GM23338 (cell line): ENCODE measurements at regions not wholly inside any gene's neighbourhood (a gene's known extent, or its start where the extent isn't known, plus 50 kb on each side); places are given as distances from the start of the nearest gene placed in this dataset.

Experiments used
- ATAC-seq: fragments of 200-7000 bp; cut with Tn5 transposase; 3 replicates; pipeline ENCODE4 v1.9.1; 2020
- DNase-seq: peaks from one replicate; pipeline ENCODE4 v3.0.0-alpha.2; 2015; ENCODE audit warnings: low spot score
- H2AFZ ChIP-seq: fragments of 200-600 bp; sonication (generic); 2 replicates; pipeline ENCODE4 v1.8.0; 2016; ENCODE audit warnings: antibody characterized with exemption, mild to moderate bottlenecking, moderate library complexity
- H3F3A ChIP-seq: fragments of 200-600 bp; sonication (generic); replicated peaks from 2 replicates; pipeline ENCODE4 v1.8.0; 2017; ENCODE audit warnings: antibody characterized with exemption, mixed run types, low read depth
- H3K27ac ChIP-seq: fragments of 200-600 bp; sonication (generic); 2 replicates; pipeline ENCODE4 v1.6.1; 2016; ENCODE audit warnings: low read depth
- H3K27me3 ChIP-seq: fragments of 200-600 bp; sonication (generic); 2 replicates; pipeline ENCODE4 v1.8.0; 2016; ENCODE audit warnings: mild to moderate bottlenecking, mixed run types, moderate library complexity; ENCODE audit not compliant: insufficient read depth
- H3K36me3 ChIP-seq: fragments of 200-600 bp; sonication (generic); 2 replicates; pipeline ENCODE4 v1.8.0; 2016; ENCODE audit warnings: mild to moderate bottlenecking; ENCODE audit not compliant: insufficient read depth
- H3K4me1 ChIP-seq: fragments of 200-600 bp; sonication (generic); 2 replicates; pipeline ENCODE4 v1.8.0; 2016; ENCODE audit warnings: mild to moderate bottlenecking, moderate library complexity; ENCODE audit not compliant: insufficient read depth
- H3K4me2 ChIP-seq: fragments of 200-600 bp; sonication (generic); 2 replicates; pipeline ENCODE4 v1.7.1; 2017; ENCODE audit warnings: mixed run types
- H3K4me3 ChIP-seq: fragments of 200-600 bp; sonication (generic); 2 replicates; pipeline ENCODE4 v1.6.1; 2016; ENCODE audit warnings: mixed run types
- H3K79me2 ChIP-seq: fragments of 200-600 bp; sonication (generic); replicated peaks from 2 replicates; pipeline ENCODE4 v1.8.0; 2017; ENCODE audit warnings: mild to moderate bottlenecking; ENCODE audit not compliant: insufficient read depth
- H3K9me2 ChIP-seq: fragments of 200-600 bp; sonication (generic); 2 replicates; pipeline ENCODE4 v1.8.0; 2017; ENCODE audit not compliant: insufficient read depth
- H4K20me1 ChIP-seq: fragments of 200-600 bp; sonication (generic); replicated peaks from 2 replicates; pipeline ENCODE4 v1.8.0; 2017; ENCODE audit warnings: mild to moderate bottlenecking; ENCODE audit not compliant: insufficient read depth
- H3K27ac Mint-ChIP-seq: 2 replicates; pipeline ENCODE4 v1.8.0; 2020; ENCODE audit warnings: inconsistent platforms, mild to moderate bottlenecking, moderate library complexity, mixed read lengths
- H3K27me3 Mint-ChIP-seq: 3 replicates; pipeline ENCODE4 v1.8.0; 2022; ENCODE audit warnings: low read depth, mild to moderate bottlenecking, moderate library complexity, mixed read lengths, inconsistent platforms; ENCODE audit not compliant: insufficient read depth, poor library complexity
- H3K36me3 Mint-ChIP-seq: 3 replicates; pipeline ENCODE4 v1.8.0; 2021; ENCODE audit warnings: low read depth, mild to moderate bottlenecking, inconsistent platforms, moderate library complexity, mixed read lengths
- H3K4me1 Mint-ChIP-seq: 3 replicates; pipeline ENCODE4 v1.8.0; 2020; ENCODE audit warnings: mild to moderate bottlenecking, inconsistent platforms, mixed read lengths
- H3K4me3 Mint-ChIP-seq: 3 replicates; pipeline ENCODE4 v1.8.0; 2021; ENCODE audit warnings: moderate library complexity, mild to moderate bottlenecking, inconsistent platforms, mixed read lengths
- H3K9me3 Mint-ChIP-seq: 3 replicates; pipeline ENCODE4 v1.8.0; 2020; ENCODE audit warnings: moderate library complexity, mild to moderate bottlenecking, inconsistent platforms, mixed read lengths
- EZH2 ChIP-seq: fragments of 200-600 bp; sonication (generic); IDR thresholded peaks from one replicate; pipeline ENCODE4 v1.8.0; 2017; ENCODE audit warnings: antibody characterized with exemption, mild to moderate bottlenecking, low read depth; ENCODE audit not compliant: unreplicated experiment
- EZH2phosphoT487 ChIP-seq: fragments of 200-600 bp; sonication (generic); IDR thresholded peaks from one replicate; pipeline ENCODE4 v1.8.1; 2018; ENCODE audit warnings: antibody characterized with exemption; ENCODE audit not compliant: unreplicated experiment
- NANOG ChIP-seq: IDR thresholded peaks from 2 replicates; pipeline ENCODE4 v1.6.1; 2016; ENCODE audit warnings: antibody characterized with exemption, borderline replicate concordance
- POLR2AphosphoS5 ChIP-seq: IDR thresholded peaks from 2 replicates; pipeline ENCODE4 v1.6.1; 2016; ENCODE audit warnings: antibody characterized with exemption, low read depth
- STAT1 ChIP-seq: IDR thresholded peaks from one replicate; pipeline ENCODE4 v1.6.1; 2016; ENCODE audit warnings: antibody characterized with exemption; ENCODE audit not compliant: unreplicated experiment
- ZNF114 ChIP-seq: fragments of 250-450 bp; sonication (Bioruptor Pico); IDR thresholded peaks from 2 replicates; pipeline ENCODE4 v1.5.0; 2020; ENCODE audit warnings: mild to moderate bottlenecking, moderate library complexity
- ZNF331 ChIP-seq: fragments of 250-450 bp; sonication (Bioruptor Pico); IDR thresholded peaks from 2 replicates; pipeline ENCODE4 v1.5.0; 2020; ENCODE audit warnings: low read depth, mild to moderate bottlenecking, moderate library complexity
- ZNF462 ChIP-seq: fragments of 250-450 bp; sonication (Bioruptor Pico); IDR thresholded peaks from 2 replicates; pipeline ENCODE4 v1.5.0; 2020; ENCODE audit warnings: mild to moderate bottlenecking, moderate library complexity
- TF ChIP-seq, protein P1 (sequence below): IDR thresholded peaks from one replicate; pipeline ENCODE4 v1.6.1; 2018; ENCODE audit warnings: antibody characterized with exemption; ENCODE audit not compliant: unreplicated experiment
- TF ChIP-seq, protein P2 (sequence below), 2 experiments: fragments of 200-600 bp in 1 of 2; sonication (generic) in 1 of 2; conservative IDR thresholded peaks; 2 replicates each; pipeline versions ENCODE4 v1.5.1 to v1.6.1; 2016 to 2017; ENCODE audit warnings: antibody characterized with exemption in 2 of 2, low read depth in 2 of 2, mild to moderate bottlenecking in 2 of 2, moderate library complexity in 1 of 2

DNA sequence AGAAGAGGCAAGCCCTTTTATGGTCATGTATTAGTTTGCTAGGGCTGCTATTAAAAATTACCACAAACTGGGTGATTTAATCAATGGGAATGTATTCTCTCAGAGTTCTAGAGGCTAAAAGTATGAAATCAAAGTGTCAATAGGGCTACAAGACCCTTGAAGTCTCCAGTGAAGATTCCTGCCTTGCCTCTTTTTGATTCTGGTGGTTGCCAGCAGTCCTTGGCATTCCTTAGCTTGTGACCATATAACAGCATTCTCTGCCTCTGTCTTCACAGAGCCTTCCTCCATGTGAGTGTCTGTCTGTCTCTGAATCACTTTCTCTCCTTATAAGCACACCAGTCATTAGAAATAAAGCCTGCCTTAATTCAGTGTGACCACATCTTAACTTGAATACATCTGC, 282.7 kb downstream of the KCNN2 start:
- Histone ChIP-seq H3K27ac (no peak overlapping the region), H3K9me2 (peaks cover 10% of the 10 kb centered on the region; the same call in 1 of the 2 replicates), H2AFZ (no peak overlapping the region), H3K4me3 (no peak overlapping the region), H3K79me2 (no peaks in the 10 kb centered on the region), H3K4me2 (no peak overlapping the region), H3K27me3 (no peaks in the 10 kb centered on the region), H3F3A (no peaks in the 10 kb centered on the region), H4K20me1 (no peaks in the 10 kb centered on the region), H3K36me3 (peaks cover 3% of the 10 kb centered on the region; the same call in 1 of the 2 replicates), H3K4me1 (no peaks in the 10 kb centered on the region)
- Mint-ChIP-seq H3K36me3 (peaks cover 21% of the 10 kb centered on the region), H3K9me3 (peaks cover 34% of the 10 kb centered on the region), H3K27me3 (no peaks in the 10 kb centered on the region), H3K4me1 (peaks cover 2% of the 10 kb centered on the region; the same call in 1 of the 3 replicates), H3K4me3 (no peak overlapping the region), H3K27ac (no peak overlapping the region)
- no peak for ATAC-seq
- DNase-seq = no peak
- no peak for TF ChIP-seq EZH2
- TF ChIP-seq POLR2AphosphoS5 = no peak

DNA sequence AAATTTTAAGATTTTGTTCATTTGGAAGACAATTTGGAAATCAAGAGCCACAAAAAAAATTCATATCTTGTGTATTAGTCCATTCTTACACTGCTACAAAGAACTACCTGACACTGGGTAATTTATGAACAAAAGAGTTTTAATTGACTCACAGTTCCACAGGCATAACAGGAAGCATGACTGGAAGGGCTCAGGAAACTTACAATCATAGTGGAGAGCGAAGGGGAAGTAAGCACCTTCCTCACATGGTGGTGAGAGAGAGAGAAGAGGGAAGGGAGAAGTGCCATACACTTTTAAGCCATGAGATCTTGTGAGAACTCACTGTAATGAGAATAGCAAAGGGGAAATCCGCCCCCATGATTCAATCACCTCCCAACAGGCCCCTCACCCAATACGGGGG, 274.4 kb downstream of the KCNN2 start:
- Mint-ChIP-seq H3K9me3 (peaks cover 6% of the 10 kb centered on the region; the same call in 2 of the 3 replicates), H3K27ac (no peak overlapping the region), H3K36me3 (no peaks in the 10 kb centered on the region; the same call in 2 of the 3 replicates), H3K4me3 (no peak overlapping the region), H3K4me1 (no peaks in the 10 kb centered on the region), H3K27me3 (peaks cover 5% of the 10 kb centered on the region)
- DNase-seq (no peak), ATAC-seq (no peak)
- Histone ChIP-seq H3K79me2 (no peaks in the 10 kb centered on the region), H3K27ac (no peak overlapping the region), H3F3A (no peaks in the 10 kb centered on the region), H2AFZ (no peak overlapping the region), H3K27me3 (no peaks in the 10 kb centered on the region), H4K20me1 (no peaks in the 10 kb centered on the region), H3K4me2 (no peak overlapping the region), H3K36me3 (no peaks in the 10 kb centered on the region), H3K4me3 (no peak overlapping the region), H3K9me2 (no peaks in the 10 kb centered on the region; the same call in 1 of the 2 replicates), H3K4me1 (no peaks in the 10 kb centered on the region)
- TF ChIP-seq ZNF114 (CRISPR knock-in tag) (no peak), ZNF331 (CRISPR knock-in tag) (no peak), NANOG (no peak), EZH2 (no peak), STAT1 (no peak), EZH2phosphoT487 (no peak), ZNF462 (no peak)
- TF ChIP-seq, protein P1, sequence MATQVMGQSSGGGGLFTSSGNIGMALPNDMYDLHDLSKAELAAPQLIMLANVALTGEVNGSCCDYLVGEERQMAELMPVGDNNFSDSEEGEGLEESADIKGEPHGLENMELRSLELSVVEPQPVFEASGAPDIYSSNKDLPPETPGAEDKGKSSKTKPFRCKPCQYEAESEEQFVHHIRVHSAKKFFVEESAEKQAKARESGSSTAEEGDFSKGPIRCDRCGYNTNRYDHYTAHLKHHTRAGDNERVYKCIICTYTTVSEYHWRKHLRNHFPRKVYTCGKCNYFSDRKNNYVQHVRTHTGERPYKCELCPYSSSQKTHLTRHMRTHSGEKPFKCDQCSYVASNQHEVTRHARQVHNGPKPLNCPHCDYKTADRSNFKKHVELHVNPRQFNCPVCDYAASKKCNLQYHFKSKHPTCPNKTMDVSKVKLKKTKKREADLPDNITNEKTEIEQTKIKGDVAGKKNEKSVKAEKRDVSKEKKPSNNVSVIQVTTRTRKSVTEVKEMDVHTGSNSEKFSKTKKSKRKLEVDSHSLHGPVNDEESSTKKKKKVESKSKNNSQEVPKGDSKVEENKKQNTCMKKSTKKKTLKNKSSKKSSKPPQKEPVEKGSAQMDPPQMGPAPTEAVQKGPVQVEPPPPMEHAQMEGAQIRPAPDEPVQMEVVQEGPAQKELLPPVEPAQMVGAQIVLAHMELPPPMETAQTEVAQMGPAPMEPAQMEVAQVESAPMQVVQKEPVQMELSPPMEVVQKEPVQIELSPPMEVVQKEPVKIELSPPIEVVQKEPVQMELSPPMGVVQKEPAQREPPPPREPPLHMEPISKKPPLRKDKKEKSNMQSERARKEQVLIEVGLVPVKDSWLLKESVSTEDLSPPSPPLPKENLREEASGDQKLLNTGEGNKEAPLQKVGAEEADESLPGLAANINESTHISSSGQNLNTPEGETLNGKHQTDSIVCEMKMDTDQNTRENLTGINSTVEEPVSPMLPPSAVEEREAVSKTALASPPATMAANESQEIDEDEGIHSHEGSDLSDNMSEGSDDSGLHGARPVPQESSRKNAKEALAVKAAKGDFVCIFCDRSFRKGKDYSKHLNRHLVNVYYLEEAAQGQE = no peak
- TF ChIP-seq, protein P2, sequence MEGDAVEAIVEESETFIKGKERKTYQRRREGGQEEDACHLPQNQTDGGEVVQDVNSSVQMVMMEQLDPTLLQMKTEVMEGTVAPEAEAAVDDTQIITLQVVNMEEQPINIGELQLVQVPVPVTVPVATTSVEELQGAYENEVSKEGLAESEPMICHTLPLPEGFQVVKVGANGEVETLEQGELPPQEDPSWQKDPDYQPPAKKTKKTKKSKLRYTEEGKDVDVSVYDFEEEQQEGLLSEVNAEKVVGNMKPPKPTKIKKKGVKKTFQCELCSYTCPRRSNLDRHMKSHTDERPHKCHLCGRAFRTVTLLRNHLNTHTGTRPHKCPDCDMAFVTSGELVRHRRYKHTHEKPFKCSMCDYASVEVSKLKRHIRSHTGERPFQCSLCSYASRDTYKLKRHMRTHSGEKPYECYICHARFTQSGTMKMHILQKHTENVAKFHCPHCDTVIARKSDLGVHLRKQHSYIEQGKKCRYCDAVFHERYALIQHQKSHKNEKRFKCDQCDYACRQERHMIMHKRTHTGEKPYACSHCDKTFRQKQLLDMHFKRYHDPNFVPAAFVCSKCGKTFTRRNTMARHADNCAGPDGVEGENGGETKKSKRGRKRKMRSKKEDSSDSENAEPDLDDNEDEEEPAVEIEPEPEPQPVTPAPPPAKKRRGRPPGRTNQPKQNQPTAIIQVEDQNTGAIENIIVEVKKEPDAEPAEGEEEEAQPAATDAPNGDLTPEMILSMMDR (conservative IDR thresholded peaks at IDR 0.05; ENCODE audit: low read depth in 2 of 2) = no peak
